ENCODE measurements at regions not wholly inside any gene's neighbourhood (a gene's known extent, or its start where the extent isn't known, plus 50 kb on each side); places are given as distances from the start of the nearest gene placed in this dataset.

DNA sequence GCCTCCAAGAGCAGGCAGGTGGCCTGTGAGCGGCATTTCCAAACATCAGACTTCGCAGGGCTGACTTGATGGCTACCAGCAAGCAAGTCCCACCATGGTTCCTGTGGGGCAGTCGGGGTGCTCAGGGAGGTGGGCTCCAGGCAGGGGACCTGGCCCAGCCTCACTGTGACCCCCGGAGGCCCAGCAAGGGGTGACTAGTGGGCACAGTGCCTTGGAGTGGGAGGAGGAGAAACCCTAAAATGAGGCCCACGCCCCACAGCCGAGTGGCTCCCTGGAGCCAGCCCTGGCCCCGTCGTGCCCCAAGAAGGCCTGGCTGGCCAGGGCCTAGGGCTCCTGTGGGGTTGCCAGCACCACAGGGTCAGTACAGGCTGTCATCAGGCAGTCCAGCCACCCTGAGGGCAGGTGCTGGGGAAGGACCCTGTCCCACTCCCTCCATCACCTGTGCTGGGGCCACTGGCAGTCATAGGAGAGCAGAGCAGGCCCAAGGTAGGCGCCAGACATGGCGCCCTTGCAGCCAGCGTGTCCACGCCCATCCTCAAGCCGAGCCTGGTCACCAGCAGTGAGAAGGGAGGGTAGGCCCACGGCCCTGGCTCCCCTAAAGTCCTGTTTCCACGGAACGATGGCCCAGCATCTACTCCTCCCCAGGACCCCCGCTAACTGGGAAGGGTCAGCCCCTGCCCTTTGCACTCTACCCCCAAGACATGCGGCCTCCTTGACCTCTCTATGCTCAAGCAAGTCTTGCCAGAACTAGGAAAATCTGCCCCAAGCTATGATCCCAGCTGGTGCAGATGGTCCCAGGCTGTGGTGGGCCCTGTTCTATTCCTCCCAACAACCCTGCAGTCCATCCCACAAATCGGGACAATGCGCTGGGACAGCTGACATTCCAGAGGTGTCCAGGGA lies 144.2 kb upstream of the C14orf180 start:
- no peak for DNase-seq
- Histone ChIP-seq H3K27me3 (ENCODE audit: control insufficient read depth, insufficient read depth, low read length) (no peaks in the 10 kb centered on the region), H3K27ac (ENCODE audit: low read length) (no peak overlapping the region), H3K36me3 (ENCODE audit: control insufficient read depth, insufficient read depth, low read length) (no peaks in the 10 kb centered on the region), H3K9me3 (ENCODE audit: control insufficient read depth, insufficient read depth, low read length) (no peaks in the 10 kb centered on the region), H3K4me1 (ENCODE audit: control insufficient read depth, insufficient read depth, low read length) (peaks cover 6% of the 10 kb centered on the region), H3K4me3 (ENCODE audit: low read length) (no peak overlapping the region)
- Mint-ChIP-seq H3K36me3 (no peaks in the 10 kb centered on the region), H3K9me3 (no peaks in the 10 kb centered on the region), H3K27ac (no peak overlapping the region), H3K4me3 (no peak overlapping the region), H3K27me3 (ENCODE audit: low read depth in 2 of 2) (peaks cover 0 to 6% of the 10 kb centered on the region in 2 donors), H3K4me1 (peaks cover 0 to 11% of the 10 kb centered on the region in 2 donors)
- no peak for ATAC-seq
- 94% methylated on average over 20 of the region's 20 CpGs for WGBS (ENCODE audit: insufficient coverage)
- intact Hi-C loops (cut with micrococcal nuclease): no loop called here
- TF ChIP-seq, protein P1, sequence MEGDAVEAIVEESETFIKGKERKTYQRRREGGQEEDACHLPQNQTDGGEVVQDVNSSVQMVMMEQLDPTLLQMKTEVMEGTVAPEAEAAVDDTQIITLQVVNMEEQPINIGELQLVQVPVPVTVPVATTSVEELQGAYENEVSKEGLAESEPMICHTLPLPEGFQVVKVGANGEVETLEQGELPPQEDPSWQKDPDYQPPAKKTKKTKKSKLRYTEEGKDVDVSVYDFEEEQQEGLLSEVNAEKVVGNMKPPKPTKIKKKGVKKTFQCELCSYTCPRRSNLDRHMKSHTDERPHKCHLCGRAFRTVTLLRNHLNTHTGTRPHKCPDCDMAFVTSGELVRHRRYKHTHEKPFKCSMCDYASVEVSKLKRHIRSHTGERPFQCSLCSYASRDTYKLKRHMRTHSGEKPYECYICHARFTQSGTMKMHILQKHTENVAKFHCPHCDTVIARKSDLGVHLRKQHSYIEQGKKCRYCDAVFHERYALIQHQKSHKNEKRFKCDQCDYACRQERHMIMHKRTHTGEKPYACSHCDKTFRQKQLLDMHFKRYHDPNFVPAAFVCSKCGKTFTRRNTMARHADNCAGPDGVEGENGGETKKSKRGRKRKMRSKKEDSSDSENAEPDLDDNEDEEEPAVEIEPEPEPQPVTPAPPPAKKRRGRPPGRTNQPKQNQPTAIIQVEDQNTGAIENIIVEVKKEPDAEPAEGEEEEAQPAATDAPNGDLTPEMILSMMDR (IDR thresholded peaks at IDR 0.05): no peak

DNA sequence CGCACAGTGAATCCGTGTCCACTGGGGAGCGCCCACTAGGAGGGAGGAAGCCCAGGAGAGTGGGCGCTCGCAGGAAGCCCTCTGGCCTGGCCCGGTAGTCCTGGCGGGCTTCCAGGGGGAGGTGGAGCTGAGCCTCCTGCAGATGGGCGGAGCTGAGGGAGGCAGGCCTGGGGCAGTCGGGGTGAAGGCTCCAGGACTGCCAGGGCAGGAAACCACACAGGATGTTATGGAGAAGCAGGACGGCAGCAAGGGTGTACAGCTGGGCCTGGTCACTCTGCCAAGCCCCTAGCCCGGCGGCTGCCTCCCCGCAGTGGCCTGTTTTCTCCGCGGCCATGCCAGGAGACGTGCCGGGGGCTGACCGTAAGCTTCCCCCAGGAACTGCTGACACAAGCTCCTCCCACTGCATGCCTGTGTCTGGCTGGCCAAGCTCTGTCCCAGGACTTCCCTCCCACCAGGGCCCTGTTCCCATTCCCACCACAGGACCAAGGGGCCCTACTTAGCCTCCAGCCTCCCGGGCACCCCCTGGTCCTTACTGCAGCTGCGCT lies 143.4 kb upstream of the C14orf180 start:
- no peaks in the 10 kb centered on the region for H3K36me3 Mint-ChIP-seq
- H3K27ac ChIP-seq (ENCODE audit: low read length): no peak overlapping the region
- H3K36me3 ChIP-seq (ENCODE audit: control insufficient read depth, insufficient read depth, low read length): no peaks in the 10 kb centered on the region
- H3K4me3 Mint-ChIP-seq: peak overlapping the region; percentile 31
- no peak for ATAC-seq
- WGBS (ENCODE audit: insufficient coverage): 25% methylated on average over 20 of the region's 20 CpGs
- H3K27me3 ChIP-seq (ENCODE audit: control insufficient read depth, insufficient read depth, low read length): no peaks in the 10 kb centered on the region
- H3K27ac Mint-ChIP-seq: no peak overlapping the region
- intact Hi-C loops (cut with micrococcal nuclease): no loop called here
- no peaks in the 10 kb centered on the region for H3K9me3 ChIP-seq (ENCODE audit: control insufficient read depth, insufficient read depth, low read length)
- peaks cover 0 to 8% of the 10 kb centered on the region in 2 donors for H3K4me1 Mint-ChIP-seq
- no peak for DNase-seq
- H3K9me3 Mint-ChIP-seq: no peaks in the 10 kb centered on the region
- H3K4me1 ChIP-seq (ENCODE audit: control insufficient read depth, insufficient read depth, low read length): peaks cover 6% of the 10 kb centered on the region
- H3K4me3 ChIP-seq (ENCODE audit: low read length): no peak overlapping the region
- peaks cover 0 to 3% of the 10 kb centered on the region in 2 donors for H3K27me3 Mint-ChIP-seq (ENCODE audit: low read depth in 2 of 2)
- TF ChIP-seq, protein P1 (IDR thresholded peaks at IDR 0.05): no peak

DNA sequence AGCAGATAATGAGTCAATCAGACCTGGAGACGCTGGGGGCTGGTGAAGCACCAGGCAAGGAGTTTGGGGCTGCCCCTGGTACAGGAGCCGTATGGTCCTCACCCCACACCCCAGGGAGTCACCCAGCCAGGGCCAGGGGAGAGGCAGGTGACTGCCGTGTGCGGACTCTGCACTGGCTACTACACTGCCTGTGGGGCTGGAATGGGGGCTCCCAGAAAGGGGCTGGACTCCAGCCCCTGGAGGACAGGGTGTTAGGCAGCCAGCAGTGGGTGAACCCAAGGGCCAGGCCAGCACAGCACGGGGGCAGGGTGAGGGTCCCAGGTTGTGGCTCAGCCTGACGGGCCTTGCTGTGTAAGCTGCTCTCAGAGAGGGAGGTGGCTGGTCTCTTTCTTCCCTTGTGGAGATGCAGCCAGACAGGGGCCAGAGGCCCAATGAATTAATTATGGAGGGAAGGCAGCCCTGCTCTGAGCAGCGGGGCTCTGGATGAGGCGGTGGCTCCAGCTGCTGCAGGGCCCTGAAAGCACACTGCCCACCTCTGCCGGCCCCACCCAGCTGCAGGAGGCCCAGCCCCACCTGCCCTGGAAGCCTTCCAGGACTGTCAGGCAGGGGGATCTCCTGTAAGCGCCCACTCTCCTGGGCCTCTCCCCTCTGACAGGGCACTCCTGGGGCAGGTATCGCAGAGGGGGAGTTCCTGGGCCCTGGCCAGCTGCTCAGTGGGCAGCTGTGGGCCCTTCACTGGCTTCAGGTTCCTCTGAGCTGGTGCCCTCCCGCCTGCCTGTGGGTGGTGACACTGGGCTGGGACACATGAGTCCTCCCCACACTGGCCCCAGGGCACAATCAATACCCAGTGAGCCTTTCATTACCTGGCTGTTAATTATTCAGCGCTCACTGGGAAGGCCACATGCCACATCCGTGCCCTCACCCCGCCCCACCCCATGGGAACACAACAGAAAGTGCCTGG lies 142.5 kb upstream of the C14orf180 start:
- intact Hi-C loops (cut with micrococcal nuclease): no loop called here

More for the DNA sequence above, 142.5 kb upstream of the C14orf180 start:
- Mint-ChIP-seq H3K27me3 (ENCODE audit: low read depth in 2 of 2) (peaks cover 0 to 3% of the 10 kb centered on the region in 2 donors), H3K27ac (no peak overlapping the region), H3K4me1 (peaks cover 0 to 8% of the 10 kb centered on the region in 2 donors), H3K4me3 (no peak overlapping the region), H3K9me3 (no peaks in the 10 kb centered on the region), H3K36me3 (no peaks in the 10 kb centered on the region)
- Histone ChIP-seq H3K9me3 (ENCODE audit: control insufficient read depth, insufficient read depth, low read length) (no peaks in the 10 kb centered on the region), H3K27me3 (ENCODE audit: control insufficient read depth, insufficient read depth, low read length) (no peaks in the 10 kb centered on the region), H3K4me1 (ENCODE audit: control insufficient read depth, insufficient read depth, low read length) (peaks cover 6% of the 10 kb centered on the region), H3K36me3 (ENCODE audit: control insufficient read depth, insufficient read depth, low read length) (no peaks in the 10 kb centered on the region), H3K27ac (ENCODE audit: low read length) (no peak overlapping the region), H3K4me3 (ENCODE audit: low read length) (no peak overlapping the region)
- WGBS (ENCODE audit: insufficient coverage): 89% methylated on average over 15 of the region's 15 CpGs
- DNase-seq (no peak), ATAC-seq (no peak)
- TF ChIP-seq, protein P1 (IDR thresholded peaks at IDR 0.05): no peak
